HCT116 (cell line): ENCODE measurements at regions not wholly inside any gene's neighbourhood (a gene's known extent, or its start where the extent isn't known, plus 50 kb on each side); places are given as distances from the start of the nearest gene placed in this dataset.

Source experiments
- CEBPB ChIP-seq: IDR thresholded peaks from 2 replicates; pipeline ENCODE4 v1.6.1; 2012; ENCODE audit warnings: low read depth
- CTCF ChIP-seq, 3 experiments: fragments of 200-600 bp in 1 of 3; sonication (generic) in 1 of 3; IDR thresholded peaks in 2 of 3; conservative IDR thresholded peaks in 1 of 3; 2 replicates each; pipeline ENCODE4 v1.5.1; 2012 to 2017; ENCODE audit warnings: low read depth in 2 of 3, low read length in 2 of 3, antibody characterized with exemption in 1 of 3, borderline replicate concordance in 1 of 3, control low read depth in 1 of 3, mild to moderate bottlenecking in 1 of 3, mixed read lengths in 1 of 3, mixed run types in 1 of 3, moderate library complexity in 1 of 3; ENCODE audit not compliant: insufficient read depth in 1 of 3
- EGR1 ChIP-seq: IDR thresholded peaks from 2 replicates; pipeline ENCODE4 v1.6.1; 2012; ENCODE audit warnings: low read depth
- EZH2 ChIP-seq: fragments of 200-600 bp; sonication (generic); IDR thresholded peaks from 2 replicates; pipeline ENCODE4 v1.6.1; 2017; ENCODE audit warnings: antibody characterized with exemption, mixed run types
- EZH2phosphoT487 ChIP-seq: fragments of 200-600 bp; IDR thresholded peaks from 2 replicates; pipeline ENCODE4 v1.6.1; 2018; ENCODE audit warnings: antibody characterized with exemption, borderline replicate concordance
- JUND ChIP-seq: IDR thresholded peaks from 2 replicates; pipeline ENCODE4 v1.6.1; 2012
- MAX ChIP-seq: IDR thresholded peaks from 2 replicates; pipeline ENCODE4 v1.6.1; 2012
- POLR2A ChIP-seq: IDR thresholded peaks from 2 replicates; pipeline ENCODE4 v1.7.0; 2011; ENCODE audit warnings: borderline replicate concordance; ENCODE audit not compliant: insufficient read depth, insufficient read length; ENCODE audit errors: extremely low read depth
- POLR2AphosphoS5 ChIP-seq: IDR thresholded peaks from 2 replicates; pipeline ENCODE4 v1.6.1; 2011; ENCODE audit warnings: mild to moderate bottlenecking, low read depth, low read length, moderate library complexity
- RAD21 ChIP-seq: IDR thresholded peaks from 2 replicates; pipeline ENCODE4 v1.6.1; 2012; ENCODE audit warnings: low read depth, mild to moderate bottlenecking
- REST ChIP-seq: IDR thresholded peaks from 2 replicates; pipeline ENCODE4 v1.6.1; 2012; ENCODE audit warnings: low read depth
- YY1 ChIP-seq: IDR thresholded peaks from 2 replicates; pipeline ENCODE4 v1.6.1; 2011; ENCODE audit warnings: low read length, low read depth, moderate library complexity, mild to moderate bottlenecking; ENCODE audit not compliant: insufficient replicate concordance; ENCODE audit errors: extremely low read depth

GRCh38 chr19:32138416-32138815, 207.0 kb upstream of the ZNF507 start:
- TF ChIP-seq POLR2A (no peak), CTCF (IDR thresholded peaks at IDR 0.05 in 2 of 3, conservative IDR thresholded peaks at IDR 0.05 in 1 of 3; ENCODE audit: borderline replicate concordance in 1 of 3, insufficient read depth in 1 of 3, low read depth in 2 of 3, low read length in 2 of 3) (no peak), EZH2 (no peak), EZH2phosphoT487 (no peak), POLR2AphosphoS5 (no peak), YY1 (no peak), RAD21 (no peak), EGR1 (no peak), JUND (no peak), REST (no peak), MAX (no peak), CEBPB (no peak)
